ENCODE measurements at regions not wholly inside any gene's neighbourhood (a gene's known extent, or its start where the extent isn't known, plus 50 kb on each side); places are given as distances from the start of the nearest gene placed in this dataset.

DNA sequence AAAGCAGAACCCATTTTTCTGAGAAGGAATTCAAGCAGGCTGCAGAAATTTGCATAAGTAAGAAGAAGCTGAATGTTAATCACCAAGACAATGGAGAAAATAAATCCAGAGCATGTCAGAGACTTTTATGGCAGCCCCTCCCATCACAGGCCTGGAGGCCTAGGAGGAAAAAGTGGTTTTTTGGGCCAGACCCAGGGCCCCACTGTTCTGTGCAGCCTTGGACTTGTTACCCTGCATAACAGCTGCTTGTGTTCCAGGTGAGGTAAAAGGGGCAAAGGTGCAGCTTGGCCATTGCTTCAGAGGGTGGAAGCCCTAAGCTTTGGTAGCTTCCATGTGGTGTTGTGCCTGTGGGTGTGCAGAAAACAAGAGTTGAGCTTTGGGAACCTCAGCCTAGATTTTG, 1516.2 kb upstream of the PCDH10 start:
- ChIA-PET POLR2A (ENCODE audit: low non-redundant PET) (no interaction called here), CTCF (no interaction called here)
- DNase-seq (ENCODE audit: low spot score) = no peak
- no peak overlapping the region for H3K4me3 ChIP-seq (ENCODE audit: low read depth, low read length, poor library complexity, severe bottlenecking)
- intact Hi-C loops (cut with micrococcal nuclease; ENCODE audit: unreplicated experiment) = no loop called here
- no peaks in the 10 kb centered on the region for H3K36me3 ChIP-seq (ENCODE audit: insufficient read depth, low read length, poor library complexity, severe bottlenecking)
- H3K27ac ChIP-seq (ENCODE audit: low read depth, low read length, poor library complexity, severe bottlenecking) = no peak overlapping the region
- no peaks in the 10 kb centered on the region for H3K27me3 ChIP-seq (replicated peaks; ENCODE audit: insufficient read depth, low read depth, low read length, poor library complexity)
- BruUV-seq (replicated peaks) = no TSS peak
- peaks cover 11% of the 10 kb centered on the region for H3K9me3 ChIP-seq (ENCODE audit: low read depth, low read length, poor library complexity, severe bottlenecking)
- H3K4me1 ChIP-seq (ENCODE audit: insufficient read depth, low read length, poor library complexity, severe bottlenecking) = no peaks in the 10 kb centered on the region
- TF ChIP-seq EZH2 (IDR thresholded peaks at IDR 0.05; ENCODE audit: borderline replicate concordance, low read depth, low read length, poor library complexity, severe bottlenecking) = no peak
- TF ChIP-seq, protein P1, sequence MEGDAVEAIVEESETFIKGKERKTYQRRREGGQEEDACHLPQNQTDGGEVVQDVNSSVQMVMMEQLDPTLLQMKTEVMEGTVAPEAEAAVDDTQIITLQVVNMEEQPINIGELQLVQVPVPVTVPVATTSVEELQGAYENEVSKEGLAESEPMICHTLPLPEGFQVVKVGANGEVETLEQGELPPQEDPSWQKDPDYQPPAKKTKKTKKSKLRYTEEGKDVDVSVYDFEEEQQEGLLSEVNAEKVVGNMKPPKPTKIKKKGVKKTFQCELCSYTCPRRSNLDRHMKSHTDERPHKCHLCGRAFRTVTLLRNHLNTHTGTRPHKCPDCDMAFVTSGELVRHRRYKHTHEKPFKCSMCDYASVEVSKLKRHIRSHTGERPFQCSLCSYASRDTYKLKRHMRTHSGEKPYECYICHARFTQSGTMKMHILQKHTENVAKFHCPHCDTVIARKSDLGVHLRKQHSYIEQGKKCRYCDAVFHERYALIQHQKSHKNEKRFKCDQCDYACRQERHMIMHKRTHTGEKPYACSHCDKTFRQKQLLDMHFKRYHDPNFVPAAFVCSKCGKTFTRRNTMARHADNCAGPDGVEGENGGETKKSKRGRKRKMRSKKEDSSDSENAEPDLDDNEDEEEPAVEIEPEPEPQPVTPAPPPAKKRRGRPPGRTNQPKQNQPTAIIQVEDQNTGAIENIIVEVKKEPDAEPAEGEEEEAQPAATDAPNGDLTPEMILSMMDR (conservative IDR thresholded peaks at IDR 0.05; ENCODE audit: low read depth, low read length) = no peak

DNA sequence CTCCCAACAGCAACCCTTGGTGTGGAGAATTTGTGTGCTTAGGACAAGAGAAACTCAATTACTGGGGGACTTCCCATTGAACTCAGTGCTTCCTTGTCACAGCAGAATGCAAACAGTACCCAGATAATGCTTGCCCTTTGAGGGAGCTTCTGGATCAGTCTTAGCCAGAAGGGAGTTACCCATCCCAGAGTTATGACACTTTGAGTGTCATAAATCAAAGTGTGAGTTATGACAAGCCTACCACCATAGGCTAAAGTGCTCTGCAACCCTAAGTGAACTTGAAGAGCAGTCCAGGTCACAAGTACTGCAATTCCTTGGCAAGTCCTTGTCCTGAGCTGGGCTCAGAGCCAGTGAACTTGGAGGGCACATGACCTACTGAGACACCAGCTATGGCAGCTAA, 1513.9 kb upstream of the PCDH10 start:
- H3K27me3 ChIP-seq (replicated peaks; ENCODE audit: insufficient read depth, low read depth, low read length, poor library complexity) = no peaks in the 10 kb centered on the region
- no peaks in the 10 kb centered on the region for H3K36me3 ChIP-seq (ENCODE audit: insufficient read depth, low read length, poor library complexity, severe bottlenecking)
- H3K27ac ChIP-seq (ENCODE audit: low read depth, low read length, poor library complexity, severe bottlenecking) = no peak overlapping the region
- ChIA-PET CTCF (no interaction called here), POLR2A (ENCODE audit: low non-redundant PET) (no interaction called here)
- intact Hi-C loops (cut with micrococcal nuclease; ENCODE audit: unreplicated experiment) = no loop called here
- no peak for TF ChIP-seq EZH2 (IDR thresholded peaks at IDR 0.05; ENCODE audit: borderline replicate concordance, low read depth, low read length, poor library complexity, severe bottlenecking)
- TF ChIP-seq, protein P1 (conservative IDR thresholded peaks at IDR 0.05; ENCODE audit: low read depth, low read length) = no peak
- BruUV-seq (replicated peaks) = no TSS peak
- H3K9me3 ChIP-seq (ENCODE audit: low read depth, low read length, poor library complexity, severe bottlenecking) = peaks cover 11% of the 10 kb centered on the region
- no peak overlapping the region for H3K4me3 ChIP-seq (ENCODE audit: low read depth, low read length, poor library complexity, severe bottlenecking)
- H3K4me1 ChIP-seq (ENCODE audit: insufficient read depth, low read length, poor library complexity, severe bottlenecking) = no peaks in the 10 kb centered on the region
- DNase-seq (ENCODE audit: low spot score) = no peak

DNA sequence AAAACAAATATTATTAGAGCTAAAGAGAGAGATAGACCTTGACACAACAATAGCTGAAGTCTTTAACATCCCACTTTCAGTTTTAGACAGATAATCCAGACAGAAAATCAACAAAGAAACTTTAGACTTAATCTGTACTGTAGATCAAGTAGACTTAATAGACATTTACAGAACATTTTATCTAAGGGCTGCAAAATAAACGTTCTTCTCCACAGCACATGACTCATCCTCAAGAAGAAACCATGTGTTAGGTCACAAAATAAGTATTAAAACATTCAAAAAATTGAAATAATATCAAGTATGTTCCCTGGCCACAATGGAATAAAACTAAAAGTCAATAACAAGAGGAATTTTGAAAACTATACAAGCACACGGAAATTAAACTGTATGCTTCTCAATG, 1510.3 kb upstream of the PCDH10 start:
- Histone ChIP-seq H3K36me3 (ENCODE audit: insufficient read depth, low read length, poor library complexity, severe bottlenecking) (no peaks in the 10 kb centered on the region), H3K4me1 (ENCODE audit: insufficient read depth, low read length, poor library complexity, severe bottlenecking) (no peaks in the 10 kb centered on the region), H3K27ac (ENCODE audit: low read depth, low read length, poor library complexity, severe bottlenecking) (no peak overlapping the region), H3K4me3 (ENCODE audit: low read depth, low read length, poor library complexity, severe bottlenecking) (no peak overlapping the region), H3K9me3 (ENCODE audit: low read depth, low read length, poor library complexity, severe bottlenecking) (peaks cover 20% of the 10 kb centered on the region), H3K27me3 (replicated peaks; ENCODE audit: insufficient read depth, low read depth, low read length, poor library complexity) (no peaks in the 10 kb centered on the region)
- BruUV-seq (replicated peaks) = no TSS peak
- intact Hi-C loops (cut with micrococcal nuclease; ENCODE audit: unreplicated experiment) = no loop called here
- POLR2A ChIA-PET (ENCODE audit: low non-redundant PET) = no interaction called here
- TF ChIP-seq, protein P1 (conservative IDR thresholded peaks at IDR 0.05; ENCODE audit: low read depth, low read length) = no peak
- TF ChIP-seq EZH2 (IDR thresholded peaks at IDR 0.05; ENCODE audit: borderline replicate concordance, low read depth, low read length, poor library complexity, severe bottlenecking) = no peak
- CTCF ChIA-PET = no interaction called here
- DNase-seq (ENCODE audit: low spot score) = no peak

All from A673 (cell line).